ENCODE measurements at regions not wholly inside any gene's neighbourhood (a gene's known extent, or its start where the extent isn't known, plus 50 kb on each side); places are given as distances from the start of the nearest gene placed in this dataset.

GRCh38 chr4:16360694-16361262 is 134.5 kb upstream of the TAPT1 start:
- in situ Hi-C loops (cut with HindIII; ENCODE audit: extremely low pct_ligation_motif_present, low pct_unique_long_range_greater_than_20kb) (no loop called here), intact Hi-C loops (cut with micrococcal nuclease; ENCODE audit: unreplicated experiment) (no loop called here)
- Histone ChIP-seq H3K36me3 (replicated peaks in 1 of 2; ENCODE audit: control insufficient read depth in 1 of 2, insufficient read depth in 2 of 2, low read length in 2 of 2) (no peaks in the 10 kb centered on the region), H3K4me2 (ENCODE audit: low read depth, low read length) (no peak overlapping the region), H3K79me2 (ENCODE audit: insufficient read depth, low read length) (no peaks in the 10 kb centered on the region), H4K20me1 (ENCODE audit: insufficient read depth, low read length) (no peaks in the 10 kb centered on the region), H3K9ac (ENCODE audit: insufficient read depth, low read depth, low read length) (no peak overlapping the region), H3K27me3 (ENCODE audit: control insufficient read depth in 1 of 2, insufficient read depth in 2 of 2, low read length in 2 of 2) (no peaks in the 10 kb centered on the region; a peak in 1 of 5 replicates), H3K4me1 (ENCODE audit: insufficient read depth, low read length) (no peaks in the 10 kb centered on the region), H3K27ac (ENCODE audit: extremely low read length, insufficient read depth, low read length) (no peak overlapping the region), H3K9me3 (ENCODE audit: low read length) (no peaks in the 10 kb centered on the region), H3K4me3 (replicated peaks in 1 of 3; ENCODE audit: insufficient read depth in 1 of 3, low read depth in 2 of 3, low read length in 3 of 3) (no peak overlapping the region), H2AFZ (ENCODE audit: low read length) (no peak overlapping the region)
- DNase-seq (ENCODE audit: low spot score) (no peak), ATAC-seq (no peak), FAIRE-seq (no peak)
- TF ChIP-seq AGO2 (optimal IDR thresholded peaks at IDR 0.05; ENCODE audit: low read depth, low read length): no peak
- TF ChIP-seq ZNF800 (CRISPR knock-in tag; IDR thresholded peaks at IDR 0.05): no peak
- TF ChIP-seq LBX2 (CRISPR knock-in tag; IDR thresholded peaks at IDR 0.05; ENCODE audit: borderline replicate concordance): no peak
- TF ChIP-seq ATAD3A (CRISPR knock-in tag; IDR thresholded peaks at IDR 0.05): no peak
- no peak for TF ChIP-seq KAT8 (CRISPR knock-in tag; IDR thresholded peaks at IDR 0.05)
- TF ChIP-seq ZNF256 (CRISPR knock-in tag; conservative IDR thresholded peaks at IDR 0.05): no peak
- TF ChIP-seq ZNF382 (CRISPR knock-in tag; IDR thresholded peaks at IDR 0.05; ENCODE audit: borderline replicate concordance): no peak
- no peak for TF ChIP-seq ISL2 (CRISPR knock-in tag; IDR thresholded peaks at IDR 0.05)
- TF ChIP-seq AKAP8 (CRISPR knock-in tag; IDR thresholded peaks at IDR 0.05): no peak
- TF ChIP-seq RFX3 (CRISPR knock-in tag; IDR thresholded peaks at IDR 0.05): no peak
- ChIA-PET POLR2A (no interaction called here), CTCF (ENCODE audit: low intra/inter-chr PET ratio, low total read pairs) (no interaction called here)
- no TSS peak for BruUV-seq (replicated peaks)
- 67% methylated on average over 36 of the region's 36 CpGs for WGBS (ENCODE audit: low lambda C conversion rate)

All from HepG2 (cell line).